Endothelial cell of umbilical vein (primary cell): ENCODE measurements at regions not wholly inside any gene's neighbourhood (a gene's known extent, or its start where the extent isn't known, plus 50 kb on each side); places are given as distances from the start of the nearest gene placed in this dataset.

Source experiments
- BruUV-seq: library from RNA; stranded (reverse); fragments of 400-500 nt; replicated peaks from 2 replicates; lab custom pipeline; 2021; lab: Mats Ljungman, UMichigan
- CTCF ChIA-PET: fragments of 300-600, 350-600 bp; sonication (Branson Sonifier 250); formaldehyde crosslinking; loops from one replicate; lab custom pipeline; 2021; ENCODE audit warnings: antibody characterized with exemption, inconsistent platforms; lab: Charles Lee
- POLR2A ChIA-PET: fragments of 300-600, 350-600 bp; sonication (Branson Sonifier 250); formaldehyde crosslinking; loops from one replicate; lab custom pipeline; 2021; ENCODE audit warnings: antibody characterized with exemption, inconsistent platforms; lab: Charles Lee
- DNase-seq: peaks from one replicate; pipeline ENCODE4 v3.0.0-alpha.2; 2011; ENCODE audit warnings: low read depth, low spot score
- FAIRE-seq: peaks from 2 replicates; lab custom pipeline; 2011; peaks lifted over from hg19 to GRCh38; lab: Jason Lieb, UNC
- H2AFZ ChIP-seq: 2 replicates; pipeline ENCODE4 v1.6.0; 2012; ENCODE audit warnings: low read depth, low read length, control low read depth, inconsistent platforms
- H3K27ac ChIP-seq: 2 replicates; pipeline ENCODE4 v1.5.1; 2011; ENCODE audit warnings: low read depth, mild to moderate bottlenecking, control low read depth, low read length, moderate library complexity; ENCODE audit not compliant: insufficient read depth
- H3K27me3 ChIP-seq, 2 experiments: 2 replicates each; pipeline versions ENCODE4 v1.6.0 to v1.6.1; 2011; ENCODE audit warnings: low read length in 2 of 2, mixed read lengths in 1 of 2; ENCODE audit not compliant: control insufficient read depth in 2 of 2, insufficient read depth in 2 of 2
- H3K36me3 ChIP-seq, 2 experiments: 2 replicates in 1 of 2; 3 replicates in 1 of 2; pipeline ENCODE4 v1.5.1; 2011; ENCODE audit warnings: low read length in 2 of 2, mild to moderate bottlenecking in 1 of 2, moderate library complexity in 1 of 2; ENCODE audit not compliant: control insufficient read depth in 2 of 2, insufficient read depth in 2 of 2; ENCODE audit errors: extremely low read depth in 1 of 2
- H3K4me1 ChIP-seq: 3 replicates; pipeline ENCODE4 v1.5.1; 2011; ENCODE audit warnings: mild to moderate bottlenecking, low read length; ENCODE audit not compliant: control insufficient read depth, insufficient read depth; ENCODE audit errors: extremely low read depth
- H3K4me2 ChIP-seq: 2 replicates; pipeline ENCODE4 v1.6.1; 2011; ENCODE audit warnings: low read length, control low read depth, mixed read lengths; ENCODE audit not compliant: insufficient read depth
- H3K4me3 ChIP-seq, 3 experiments: fragments of 200-600 bp in 1 of 3; sonication (generic), shearing (Covaris generic) in 1 of 3; replicated peaks in 1 of 3; 2 replicates each; pipeline ENCODE4 v1.5.1; 2011 to 2016; ENCODE audit warnings: control low read depth in 3 of 3, low read length in 3 of 3, mild to moderate bottlenecking in 2 of 3, inconsistent platforms in 1 of 3, low read depth in 1 of 3, moderate library complexity in 1 of 3; ENCODE audit not compliant: insufficient read depth in 1 of 3
- H3K79me2 ChIP-seq: 2 replicates; pipeline ENCODE4 v1.6.0; 2012; ENCODE audit warnings: low read length, inconsistent platforms; ENCODE audit not compliant: control insufficient read depth, insufficient read depth
- H3K9ac ChIP-seq: replicated peaks from 2 replicates; pipeline ENCODE3; 2011; ENCODE audit warnings: low read length, control low read depth; ENCODE audit not compliant: insufficient read depth; ENCODE audit errors: extremely low read depth
- H3K9me1 ChIP-seq: replicated peaks from 3 replicates; pipeline ENCODE4 v1.6.0; 2011; ENCODE audit warnings: mild to moderate bottlenecking, low read length; ENCODE audit not compliant: control insufficient read depth, insufficient read depth; ENCODE audit errors: extremely low read depth
- H3K9me3 ChIP-seq: replicated peaks from 2 replicates; pipeline ENCODE4 v1.5.1; 2012; ENCODE audit warnings: low read length, inconsistent platforms; ENCODE audit not compliant: control insufficient read depth, insufficient read depth
- H4K20me1 ChIP-seq: replicated peaks from 2 replicates; pipeline ENCODE3; 2011; ENCODE audit warnings: mild to moderate bottlenecking, low read length; ENCODE audit not compliant: control insufficient read depth, insufficient read depth; ENCODE audit errors: extremely low read depth
- CTCF ChIP-seq, 2 donors: IDR thresholded peaks; 1 replicate in 1 of 2; 2 replicates in 1 of 2; pipeline ENCODE4 v1.5.1; 2011; ENCODE audit warnings: low read length in 2 of 2, mild to moderate bottlenecking in 2 of 2, moderate library complexity in 2 of 2, control low read depth in 1 of 2, inconsistent platforms in 1 of 2, low read depth in 1 of 2; ENCODE audit not compliant: insufficient read depth in 1 of 2; ENCODE audit errors: extremely low read depth in 1 of 2
- EZH2 ChIP-seq: IDR thresholded peaks from 2 replicates; pipeline ENCODE4 v1.6.1; 2012; ENCODE audit warnings: borderline replicate concordance, low read depth, mild to moderate bottlenecking, moderate library complexity, low read length, inconsistent platforms; ENCODE audit not compliant: severe bottlenecking
- FOS ChIP-seq: IDR thresholded peaks from 2 replicates; pipeline ENCODE4 v1.6.1; 2011; ENCODE audit warnings: mild to moderate bottlenecking, low read length, moderate library complexity, borderline replicate concordance; ENCODE audit not compliant: insufficient read depth
- GATA2 ChIP-seq: IDR thresholded peaks from 2 replicates; pipeline ENCODE4 v1.7.0; 2011; ENCODE audit warnings: low read depth, mild to moderate bottlenecking, moderate library complexity, mixed read lengths, low read length; ENCODE audit not compliant: insufficient read length, insufficient read depth
- JUN ChIP-seq: IDR thresholded peaks from 2 replicates; pipeline ENCODE4 v1.6.1; 2011; ENCODE audit warnings: borderline replicate concordance, low read depth; ENCODE audit not compliant: insufficient read length, insufficient read depth
- MAX ChIP-seq: IDR thresholded peaks from 2 replicates; pipeline ENCODE4 v1.6.1; 2011; ENCODE audit not compliant: insufficient read depth, insufficient read length
- MYC ChIP-seq: IDR thresholded peaks from one replicate; pipeline ENCODE4 v1.6.1; 2011; ENCODE audit warnings: mild to moderate bottlenecking, low read depth, low read length
- POLR2A ChIP-seq: IDR thresholded peaks from 2 replicates; pipeline ENCODE4 v1.6.1; 2012; ENCODE audit warnings: low read depth, mild to moderate bottlenecking, control low read depth, low read length
- POLR2AphosphoS5 ChIP-seq: IDR thresholded peaks from 2 replicates; pipeline ENCODE4 v1.6.1; 2012; ENCODE audit warnings: low read depth, mild to moderate bottlenecking, control low read depth, low read length, moderate library complexity; ENCODE audit not compliant: insufficient read depth
- dilution Hi-C: fragments of 300-500 bp; cut with MboI; formaldehyde crosslinking; loops from one replicate; pipeline ENCODE4 v1.15.0; 2019; ENCODE audit warnings: low sequenced_read_pairs; ENCODE audit not compliant: extremely low pct_ligation_motif_present
- intact Hi-C: fragments of 100-400 bp; cut with micrococcal nuclease; formaldehyde crosslinking; loops from one replicate; pipeline ENCODE4 v1.10.0; 2022

- no peaks in the 10 kb centered on the region for H3K27me3 ChIP-seq
- H3K36me3 ChIP-seq: no peaks in the 10 kb centered on the region
- no peak for FAIRE-seq
- H3K79me2 ChIP-seq: no peaks in the 10 kb centered on the region
- no peak overlapping the region for H3K27ac ChIP-seq
- H4K20me1 ChIP-seq: no peaks in the 10 kb centered on the region
- no peak overlapping the region for H3K9ac ChIP-seq
- ChIA-PET CTCF (no interaction called here), POLR2A (no interaction called here)
- no peak overlapping the region for H3K4me2 ChIP-seq
- intact Hi-C loops: no loop called here
- no TSS peak for BruUV-seq
- no peaks in the 10 kb centered on the region for H3K9me3 ChIP-seq
- H3K4me1 ChIP-seq: no peaks in the 10 kb centered on the region
- no peaks in the 10 kb centered on the region for H3K9me1 ChIP-seq
- TF ChIP-seq POLR2A: no peak
- no peak for TF ChIP-seq GATA2
- dilution Hi-C loops: no loop called here
- no peak overlapping the region for H3K4me3 ChIP-seq
- DNase-seq: no peak
- no peak overlapping the region for H2AFZ ChIP-seq
Measured at GRCh38 chr14:28707814-28708213, 58.8 kb upstream of the FOXG1 start.

GRCh38 chr14:28709571-28710305, 56.8 kb upstream of the FOXG1 start:
- Histone ChIP-seq H3K9ac (no peak overlapping the region), H3K4me3 (no peak overlapping the region), H3K4me1 (no peaks in the 10 kb centered on the region), H3K4me2 (no peak overlapping the region), H3K9me1 (no peaks in the 10 kb centered on the region), H3K9me3 (no peaks in the 10 kb centered on the region), H2AFZ (no peak overlapping the region), H3K79me2 (no peaks in the 10 kb centered on the region), H3K27ac (no peak overlapping the region), H3K27me3 (no peaks in the 10 kb centered on the region), H4K20me1 (no peaks in the 10 kb centered on the region), H3K36me3 (no peaks in the 10 kb centered on the region)
- POLR2A ChIA-PET: no interaction called here
- no peak for FAIRE-seq
- intact Hi-C loops: no loop called here
- DNase-seq: no peak
- CTCF ChIA-PET: no interaction called here
- BruUV-seq: no TSS peak
- no peak for TF ChIP-seq GATA2
- TF ChIP-seq CTCF (IDR thresholded peaks at IDR 0.05; ENCODE audit: extremely low read depth in 1 of 2, insufficient read depth in 1 of 2, low read depth in 1 of 2, low read length in 2 of 2): no peak
- TF ChIP-seq MYC: no peak
- no peak for TF ChIP-seq POLR2AphosphoS5
- TF ChIP-seq MAX: no peak
- TF ChIP-seq POLR2A: no peak
- no peak for TF ChIP-seq EZH2
- no peak for TF ChIP-seq FOS
- TF ChIP-seq JUN: no peak
- dilution Hi-C loops: no loop called here
